Osteocyte (in vitro differentiated cells): ENCODE measurements at regions not wholly inside any gene's neighbourhood (a gene's known extent, or its start where the extent isn't known, plus 50 kb on each side); places are given as distances from the start of the nearest gene placed in this dataset.

Source experiments
- DNase-seq: peaks from one replicate; pipeline ENCODE4 v3.0.0; 2021; ENCODE audit warnings: mixed read lengths; ENCODE audit not compliant: unreplicated experiment; ENCODE audit errors: extremely low spot score
- H3K27ac Mint-ChIP-seq: one replicate; pipeline ENCODE4 v1.8.0; 2021; ENCODE audit warnings: mild to moderate bottlenecking, mixed read lengths; ENCODE audit not compliant: unreplicated experiment
- H3K27me3 Mint-ChIP-seq: one replicate; pipeline ENCODE4 v1.8.0; 2021; ENCODE audit warnings: mixed read lengths; ENCODE audit not compliant: unreplicated experiment
- H3K36me3 Mint-ChIP-seq: one replicate; pipeline ENCODE4 v1.8.0; 2021; ENCODE audit warnings: mixed read lengths; ENCODE audit not compliant: unreplicated experiment
- H3K4me1 Mint-ChIP-seq: one replicate; pipeline ENCODE4 v1.8.0; 2021; ENCODE audit warnings: mixed read lengths; ENCODE audit not compliant: unreplicated experiment
- H3K4me3 Mint-ChIP-seq: one replicate; pipeline ENCODE4 v1.8.0; 2021; ENCODE audit warnings: mild to moderate bottlenecking, moderate library complexity, mixed read lengths; ENCODE audit not compliant: unreplicated experiment
- H3K9me3 Mint-ChIP-seq: one replicate; pipeline ENCODE4 v1.8.0; 2021; ENCODE audit warnings: mixed read lengths; ENCODE audit not compliant: unreplicated experiment
- CTCF ChIP-seq: fragments of 200-600 bp; sonication (generic); IDR thresholded peaks from 2 replicates; pipeline ENCODE4 v1.5.0; 2021; ENCODE audit warnings: antibody characterized with exemption, mild to moderate bottlenecking, moderate library complexity

- Mint-ChIP-seq H3K36me3 (no peaks in the 10 kb centered on the region), H3K27ac (no peak overlapping the region), H3K27me3 (no peaks in the 10 kb centered on the region), H3K4me1 (peaks cover 15% of the 10 kb centered on the region), H3K9me3 (no peaks in the 10 kb centered on the region), H3K4me3 (no peak overlapping the region)
- no peak for TF ChIP-seq CTCF
- no peak for DNase-seq
Measured at GRCh38 chrX:131826572-131826971, 196.5 kb upstream of the STK26 start.

GRCh38 chrX:131827935-131828334, 195.2 kb upstream of the STK26 start:
- no peak for DNase-seq
- H3K27me3 Mint-ChIP-seq = no peaks in the 10 kb centered on the region
- no peaks in the 10 kb centered on the region for H3K9me3 Mint-ChIP-seq
- no peaks in the 10 kb centered on the region for H3K36me3 Mint-ChIP-seq
- H3K27ac Mint-ChIP-seq = no peak overlapping the region
- H3K4me1 Mint-ChIP-seq = peaks cover 15% of the 10 kb centered on the region
- no peak for TF ChIP-seq CTCF
- H3K4me3 Mint-ChIP-seq = no peak overlapping the region

GRCh38 chrX:131828482-131828881, 194.6 kb upstream of the STK26 start:
- TF ChIP-seq CTCF = no peak
- H3K4me3 Mint-ChIP-seq = no peak overlapping the region
- H3K9me3 Mint-ChIP-seq = no peaks in the 10 kb centered on the region
- peaks cover 15% of the 10 kb centered on the region for H3K4me1 Mint-ChIP-seq
- no peak overlapping the region for H3K27ac Mint-ChIP-seq
- H3K36me3 Mint-ChIP-seq = no peaks in the 10 kb centered on the region
- no peaks in the 10 kb centered on the region for H3K27me3 Mint-ChIP-seq
- no peak for DNase-seq

- Mint-ChIP-seq H3K27me3 (no peaks in the 10 kb centered on the region), H3K4me3 (peak overlapping the region; percentile 68), H3K27ac (peak overlapping the region; percentile 90), H3K9me3 (no peaks in the 10 kb centered on the region), H3K4me1 (peaks cover 15% of the 10 kb centered on the region), H3K36me3 (no peaks in the 10 kb centered on the region)
- TF ChIP-seq CTCF = peak; percentile 77
- peak; percentile 90 for DNase-seq
Measured at GRCh38 chrX:131830400-131831184, 192.5 kb upstream of the STK26 start.

GRCh38 chrX:131831185-131831520, 191.9 kb upstream of the STK26 start:
- no peaks in the 10 kb centered on the region for H3K27me3 Mint-ChIP-seq
- DNase-seq = no peak
- peak overlapping the region; percentile 68 for H3K4me3 Mint-ChIP-seq
- H3K36me3 Mint-ChIP-seq = no peaks in the 10 kb centered on the region
- TF ChIP-seq CTCF = no peak
- H3K4me1 Mint-ChIP-seq = peaks cover 15% of the 10 kb centered on the region
- no peaks in the 10 kb centered on the region for H3K9me3 Mint-ChIP-seq
- peak overlapping the region; percentile 90 for H3K27ac Mint-ChIP-seq
